ENCODE measurements at regions not wholly inside any gene's neighbourhood (a gene's known extent, or its start where the extent isn't known, plus 50 kb on each side); places are given as distances from the start of the nearest gene placed in this dataset.

GRCh38 chr12:115833704-115834103, 443.8 kb downstream of the MED13L start:
- TF ChIP-seq POLR2A (IDR thresholded peaks at IDR 0.05), result no peak
- no peak for TF ChIP-seq POLR2AphosphoS5 (IDR thresholded peaks at IDR 0.05)
- no peak for TF ChIP-seq CTCF (IDR thresholded peaks at IDR 0.05)
